Spleen (tissue), 7 donors: ENCODE measurements at regions not wholly inside any gene's neighbourhood (a gene's known extent, or its start where the extent isn't known, plus 50 kb on each side); places are given as distances from the start of the nearest gene placed in this dataset.
A peak's percentile ranks its signal among the peaks of the same experiment; 100 is the strongest.

Source experiments
- POLR2AphosphoS5 ChIP-seq, 3 donors: sonication (generic); formaldehyde crosslinking; IDR thresholded peaks; one replicate each; pipeline ENCODE4 v1.5.1; 2017; ENCODE audit warnings: antibody characterized with exemption in 3 of 3
- TF ChIP-seq, protein P1 (sequence below), 11 experiments: fragments of 200-600 bp in 7 of 11; fragments of 450-650 bp in 4 of 11; sonication (generic) in 4 of 11; IDR thresholded peaks in 8 of 11; conservative IDR thresholded peaks in 3 of 11; 1 replicate in 7 of 11; 2 replicates in 4 of 11; pipeline versions ENCODE4 v1.4.0 to v1.8.0; 2016 to 2021; ENCODE audit warnings: antibody characterized with exemption in 11 of 11, inconsistent platforms in 4 of 11, mild to moderate bottlenecking in 1 of 11
- donor health status: DM: no; HTN: no; CAD: no; lungs with moderate emphysema.
- donor health status: DM: no; HTN: no; CAD: no.
- donor health status: DM: no; HTN: no; CAD: no.

DNA sequence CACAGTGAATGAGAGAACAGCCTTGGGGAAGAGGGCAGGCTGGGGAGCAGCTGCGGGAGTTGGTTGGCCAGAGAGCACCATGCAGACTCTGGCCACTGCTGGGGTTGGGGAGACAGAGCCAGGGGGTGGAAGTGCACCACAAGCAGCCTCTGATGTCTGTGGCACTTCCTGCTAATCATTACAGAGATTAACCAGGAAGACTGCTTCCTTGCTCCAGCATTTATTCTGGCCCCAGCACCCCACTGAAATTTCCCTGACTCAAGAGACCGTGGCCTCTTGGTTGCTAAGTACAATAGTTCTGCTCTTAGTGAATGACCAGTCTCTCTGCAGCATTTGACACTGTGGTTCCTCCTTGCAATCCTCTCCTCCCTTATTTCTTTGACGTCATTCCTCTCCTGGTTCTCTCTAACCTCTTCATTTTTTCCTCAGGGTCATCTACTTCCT lies 266.2 kb upstream of the ROPN1 start:
- TF ChIP-seq, protein P1, sequence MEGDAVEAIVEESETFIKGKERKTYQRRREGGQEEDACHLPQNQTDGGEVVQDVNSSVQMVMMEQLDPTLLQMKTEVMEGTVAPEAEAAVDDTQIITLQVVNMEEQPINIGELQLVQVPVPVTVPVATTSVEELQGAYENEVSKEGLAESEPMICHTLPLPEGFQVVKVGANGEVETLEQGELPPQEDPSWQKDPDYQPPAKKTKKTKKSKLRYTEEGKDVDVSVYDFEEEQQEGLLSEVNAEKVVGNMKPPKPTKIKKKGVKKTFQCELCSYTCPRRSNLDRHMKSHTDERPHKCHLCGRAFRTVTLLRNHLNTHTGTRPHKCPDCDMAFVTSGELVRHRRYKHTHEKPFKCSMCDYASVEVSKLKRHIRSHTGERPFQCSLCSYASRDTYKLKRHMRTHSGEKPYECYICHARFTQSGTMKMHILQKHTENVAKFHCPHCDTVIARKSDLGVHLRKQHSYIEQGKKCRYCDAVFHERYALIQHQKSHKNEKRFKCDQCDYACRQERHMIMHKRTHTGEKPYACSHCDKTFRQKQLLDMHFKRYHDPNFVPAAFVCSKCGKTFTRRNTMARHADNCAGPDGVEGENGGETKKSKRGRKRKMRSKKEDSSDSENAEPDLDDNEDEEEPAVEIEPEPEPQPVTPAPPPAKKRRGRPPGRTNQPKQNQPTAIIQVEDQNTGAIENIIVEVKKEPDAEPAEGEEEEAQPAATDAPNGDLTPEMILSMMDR (IDR thresholded peaks at IDR 0.05 in 8 of 11, conservative IDR thresholded peaks at IDR 0.05 in 3 of 11) = no peak
- peak; percentile 28 to 63 (median 60) for TF ChIP-seq POLR2AphosphoS5 (IDR thresholded peaks at IDR 0.05)
